Activated CD4-positive, alpha-beta T cell treated with anti-CD3 and anti-CD28 coated beads, Interleukin-2, amount 10 ng/mL, durations not matched to agents 7 days and 5 days (primary cell): ENCODE measurements at regions not wholly inside any gene's neighbourhood (a gene's known extent, or its start where the extent isn't known, plus 50 kb on each side); places are given as distances from the start of the nearest gene placed in this dataset.
"Not testable (repeated sequence)": the region's sequence is repeated elsewhere in the genome, so short reads cannot be mapped to it uniquely, and the experiment has no call there.

Experiments used
- CTCF ChIA-PET: fragments of 350-600 bp; sonication (Branson Sonifier 250); formaldehyde crosslinking; loops from one replicate; lab custom pipeline; 2021; ENCODE audit warnings: antibody characterized with exemption; lab: Charles Lee
- POLR2A ChIA-PET: fragments of 350-600 bp; sonication (Branson Sonifier 250); formaldehyde crosslinking; loops from one replicate; lab custom pipeline; 2021; ENCODE audit warnings: antibody characterized with exemption; lab: Charles Lee
- DNase-seq: peaks from one replicate; pipeline ENCODE4 v3.0.0-alpha.2; 2020
- H3K27ac Mint-ChIP-seq: one replicate; pipeline ENCODE4 v1.8.0; 2021; ENCODE audit warnings: mild to moderate bottlenecking, moderate library complexity, mixed read lengths
- H3K27me3 Mint-ChIP-seq: one replicate; pipeline ENCODE4 v1.8.0; 2021; ENCODE audit warnings: mixed read lengths
- H3K36me3 Mint-ChIP-seq: one replicate; pipeline ENCODE4 v1.8.0; 2021; ENCODE audit warnings: low read depth, mixed read lengths
- H3K4me1 Mint-ChIP-seq: one replicate; pipeline ENCODE4 v1.8.0; 2021; ENCODE audit warnings: mixed read lengths
- H3K4me3 Mint-ChIP-seq: one replicate; pipeline ENCODE4 v1.8.0; 2021; ENCODE audit warnings: mild to moderate bottlenecking, moderate library complexity, mixed read lengths
- H3K9me3 Mint-ChIP-seq: one replicate; pipeline ENCODE4 v1.8.0; 2021; ENCODE audit warnings: mixed read lengths

- ChIA-PET CTCF (no interaction called here), POLR2A (no interaction called here)
- Mint-ChIP-seq H3K4me3 (no peak overlapping the region), H3K27ac (no peak overlapping the region), H3K9me3 (no peaks in the 10 kb centered on the region), H3K36me3 (no peaks in the 10 kb centered on the region), H3K27me3 (no peaks in the 10 kb centered on the region), H3K4me1 (no peaks in the 10 kb centered on the region)
- no peak for DNase-seq
These were observed 182.9 kb downstream of the C4orf33 start for GRCh38 chr4:129278868-129279267.

GRCh38 chr4:129282293-129282692 lies 186.3 kb downstream of the C4orf33 start:
- Mint-ChIP-seq H3K27ac (no peak overlapping the region), H3K27me3 (peaks cover 6% of the 10 kb centered on the region), H3K4me3 (no peak overlapping the region), H3K4me1 (no peaks in the 10 kb centered on the region), H3K9me3 (no peaks in the 10 kb centered on the region), H3K36me3 (no peaks in the 10 kb centered on the region)
- ChIA-PET CTCF (no interaction called here), POLR2A (no interaction called here)
- no peak for DNase-seq

- CTCF ChIA-PET, H3K36me3 Mint-ChIP-seq, H3K27ac Mint-ChIP-seq: not testable (repeated sequence)
These were observed 196.2 kb downstream of the C4orf33 start for GRCh38 chr4:129292194-129292593.

GRCh38 chr4:129314781-129315180 lies 218.8 kb downstream of the C4orf33 start:
- no peak for DNase-seq
- Mint-ChIP-seq H3K9me3 (no peaks in the 10 kb centered on the region), H3K4me1 (no peaks in the 10 kb centered on the region), H3K27ac (no peak overlapping the region), H3K36me3 (no peaks in the 10 kb centered on the region), H3K27me3 (no peaks in the 10 kb centered on the region), H3K4me3 (no peak overlapping the region)
- ChIA-PET CTCF (no interaction called here), POLR2A (no interaction called here)

More at GRCh38 chr4:129292194-129292593, 196.2 kb downstream of the C4orf33 start:
- H3K27me3 Mint-ChIP-seq, H3K9me3 Mint-ChIP-seq, H3K4me1 Mint-ChIP-seq, H3K4me3 Mint-ChIP-seq, POLR2A ChIA-PET, DNase-seq: not testable (repeated sequence)

GRCh38 chr4:129322920-129323319 lies 227.0 kb downstream of the C4orf33 start:
- H3K36me3 Mint-ChIP-seq: no peaks in the 10 kb centered on the region
- H3K4me1 Mint-ChIP-seq: no peaks in the 10 kb centered on the region
- no peak overlapping the region for H3K4me3 Mint-ChIP-seq
- ChIA-PET POLR2A (no interaction called here), CTCF (no interaction called here)
- H3K9me3 Mint-ChIP-seq: no peaks in the 10 kb centered on the region
- no peak overlapping the region for H3K27ac Mint-ChIP-seq
- peaks cover 3% of the 10 kb centered on the region for H3K27me3 Mint-ChIP-seq
- no peak for DNase-seq

GRCh38 chr4:129323658-129324057 lies 227.7 kb downstream of the C4orf33 start:
- no peak for DNase-seq
- no peak overlapping the region for H3K27ac Mint-ChIP-seq
- no peaks in the 10 kb centered on the region for H3K9me3 Mint-ChIP-seq
- POLR2A ChIA-PET: interaction anchor here (0.6 kb wide), 1 partner anchor 761 kb away, joined by 6 read pairs; no protein-coding TSS in a partner anchor
- CTCF ChIA-PET: no interaction called here
- no peaks in the 10 kb centered on the region for H3K36me3 Mint-ChIP-seq
- no peak overlapping the region for H3K4me3 Mint-ChIP-seq
- peaks cover 3% of the 10 kb centered on the region for H3K27me3 Mint-ChIP-seq
- no peaks in the 10 kb centered on the region for H3K4me1 Mint-ChIP-seq

- ChIA-PET POLR2A (no interaction called here), CTCF (no interaction called here)
- Mint-ChIP-seq H3K27ac (no peak overlapping the region), H3K27me3 (no peaks in the 10 kb centered on the region), H3K4me3 (no peak overlapping the region), H3K36me3 (no peaks in the 10 kb centered on the region), H3K9me3 (no peaks in the 10 kb centered on the region), H3K4me1 (no peaks in the 10 kb centered on the region)
- no peak for DNase-seq
These were observed 230.9 kb downstream of the C4orf33 start for GRCh38 chr4:129326571-129327460.

GRCh38 chr4:129327637-129328036 lies 231.7 kb downstream of the C4orf33 start:
- Mint-ChIP-seq H3K27ac (no peak overlapping the region), H3K36me3 (no peaks in the 10 kb centered on the region), H3K27me3 (no peaks in the 10 kb centered on the region), H3K4me3 (no peak overlapping the region), H3K4me1 (no peaks in the 10 kb centered on the region), H3K9me3 (no peaks in the 10 kb centered on the region)
- DNase-seq: no peak
- POLR2A ChIA-PET: no interaction called here
- CTCF ChIA-PET: no interaction called here

- ChIA-PET CTCF (no interaction called here), POLR2A (no interaction called here)
- H3K9me3 Mint-ChIP-seq: no peaks in the 10 kb centered on the region
- no peak overlapping the region for H3K27ac Mint-ChIP-seq
- H3K27me3 Mint-ChIP-seq: peaks cover under 1% of the 10 kb centered on the region
- no peaks in the 10 kb centered on the region for H3K36me3 Mint-ChIP-seq
- no peaks in the 10 kb centered on the region for H3K4me1 Mint-ChIP-seq
- DNase-seq: no peak
- no peak overlapping the region for H3K4me3 Mint-ChIP-seq
These were observed 232.2 kb downstream of the C4orf33 start for GRCh38 chr4:129328162-129328561.

- Mint-ChIP-seq H3K27ac (no peak overlapping the region), H3K4me1 (no peaks in the 10 kb centered on the region), H3K4me3 (no peak overlapping the region), H3K9me3 (no peaks in the 10 kb centered on the region), H3K36me3 (no peaks in the 10 kb centered on the region), H3K27me3 (peaks cover 4% of the 10 kb centered on the region)
- ChIA-PET POLR2A (no interaction called here), CTCF (no interaction called here)
- DNase-seq: no peak
These were observed 238.2 kb downstream of the C4orf33 start for GRCh38 chr4:129334136-129334535.

DNA sequence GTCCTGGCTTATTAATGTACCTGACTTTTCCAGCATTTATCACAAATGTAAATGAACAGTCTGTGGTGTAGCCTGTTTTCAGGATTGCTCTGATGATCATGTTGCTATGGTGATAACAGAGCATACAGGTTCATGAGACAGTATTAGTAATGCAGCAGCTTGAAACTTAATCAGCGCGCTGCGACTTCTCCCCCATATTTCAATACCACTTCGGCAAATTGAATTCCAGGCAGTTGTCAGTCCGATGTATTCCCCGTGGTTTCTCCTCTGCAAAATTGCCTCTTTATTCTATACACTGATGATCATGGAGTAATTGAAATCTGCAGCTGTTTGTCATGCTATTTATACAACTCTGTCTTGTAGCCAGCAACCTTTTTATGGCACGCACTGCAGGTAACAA lies 239.3 kb downstream of the C4orf33 start:
- Mint-ChIP-seq H3K36me3 (no peaks in the 10 kb centered on the region), H3K27ac (no peak overlapping the region), H3K9me3 (no peaks in the 10 kb centered on the region), H3K4me3 (no peak overlapping the region), H3K4me1 (no peaks in the 10 kb centered on the region), H3K27me3 (peaks cover 4% of the 10 kb centered on the region)
- ChIA-PET POLR2A (no interaction called here), CTCF (no interaction called here)
- DNase-seq: no peak

DNA sequence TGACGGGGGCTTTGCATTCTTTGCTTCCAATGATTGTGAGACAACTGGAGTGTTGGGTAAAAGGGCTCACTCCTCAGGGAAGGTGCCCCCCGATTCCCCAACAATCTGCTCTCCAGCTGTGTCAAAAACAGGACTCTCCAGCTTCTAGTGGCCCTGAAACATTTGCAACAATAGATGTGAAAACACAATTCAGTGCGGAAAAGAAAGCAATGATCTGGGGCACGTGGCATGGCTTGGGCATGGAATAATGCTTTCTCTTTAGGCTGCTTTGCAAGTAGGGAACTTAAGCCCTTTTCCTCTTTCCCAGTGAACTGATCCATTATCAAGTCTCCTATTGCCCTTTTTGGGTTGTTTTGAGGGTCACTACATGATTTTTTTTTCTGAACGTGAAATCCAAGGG lies 239.9 kb downstream of the C4orf33 start:
- POLR2A ChIA-PET: no interaction called here
- no peaks in the 10 kb centered on the region for H3K4me1 Mint-ChIP-seq
- H3K9me3 Mint-ChIP-seq: no peaks in the 10 kb centered on the region
- no peak for DNase-seq
- no peak overlapping the region for H3K27ac Mint-ChIP-seq
- H3K27me3 Mint-ChIP-seq: peaks cover 4% of the 10 kb centered on the region
- H3K36me3 Mint-ChIP-seq: no peaks in the 10 kb centered on the region
- CTCF ChIA-PET: interaction anchor here (0.5 kb wide), 1 partner anchor 62 kb away, joined by 5 read pairs; no protein-coding TSS in a partner anchor
- no peak overlapping the region for H3K4me3 Mint-ChIP-seq

DNA sequence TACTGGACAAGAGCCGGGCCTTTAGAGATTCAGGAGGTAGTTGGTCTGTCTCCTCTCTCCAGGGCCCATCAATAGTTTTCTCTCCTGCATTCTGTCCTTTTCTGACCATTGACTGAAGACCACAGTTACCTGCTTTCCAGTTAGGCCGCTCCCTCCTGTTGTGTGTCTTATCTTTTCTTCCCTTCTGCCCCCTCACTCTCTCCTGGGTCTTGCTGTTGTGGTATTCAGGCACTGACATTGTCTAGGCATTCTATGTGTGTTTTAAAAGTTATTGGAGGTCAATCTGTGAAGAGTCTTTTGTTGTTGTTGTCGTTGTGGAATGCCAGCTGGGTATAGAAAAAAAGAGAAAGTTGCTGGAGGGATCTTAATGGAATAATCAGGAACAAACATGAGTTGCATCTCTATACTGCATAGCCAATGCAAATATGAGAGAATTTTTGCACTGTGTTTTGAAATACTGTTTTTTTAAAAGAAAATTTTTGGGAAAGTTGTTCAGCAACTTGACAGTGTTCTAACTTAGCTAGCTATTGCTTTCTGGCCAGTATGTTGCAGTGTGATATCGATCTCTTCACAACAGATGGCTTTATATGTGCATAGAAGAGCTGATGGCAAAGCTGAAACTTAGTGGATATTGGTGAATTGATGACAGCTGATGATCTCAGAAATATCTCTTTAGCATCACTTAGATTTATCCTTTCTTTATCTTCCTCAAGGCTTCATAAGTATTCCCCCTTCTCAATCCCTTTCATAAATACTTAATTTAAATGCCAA lies 240.7 kb downstream of the C4orf33 start:
- DNase-seq: no peak
- no peaks in the 10 kb centered on the region for H3K4me1 Mint-ChIP-seq
- no peaks in the 10 kb centered on the region for H3K36me3 Mint-ChIP-seq
- no peaks in the 10 kb centered on the region for H3K9me3 Mint-ChIP-seq
- peaks cover 4% of the 10 kb centered on the region for H3K27me3 Mint-ChIP-seq
- H3K27ac Mint-ChIP-seq: no peak overlapping the region
- CTCF ChIA-PET: no interaction called here
- no peak overlapping the region for H3K4me3 Mint-ChIP-seq
- POLR2A ChIA-PET: no interaction called here
